Left hindlimb (tissue), 1 donor: ENCODE measurements at regions not wholly inside any gene's neighbourhood (a gene's known extent, or its start where the extent isn't known, plus 50 kb on each side); places are given as distances from the start of the nearest gene placed in this dataset.

ENCODE experiments used
- DNase-seq: peaks from one replicate; pipeline ENCODE4 v3.0.0-alpha.2; 2018

DNA sequence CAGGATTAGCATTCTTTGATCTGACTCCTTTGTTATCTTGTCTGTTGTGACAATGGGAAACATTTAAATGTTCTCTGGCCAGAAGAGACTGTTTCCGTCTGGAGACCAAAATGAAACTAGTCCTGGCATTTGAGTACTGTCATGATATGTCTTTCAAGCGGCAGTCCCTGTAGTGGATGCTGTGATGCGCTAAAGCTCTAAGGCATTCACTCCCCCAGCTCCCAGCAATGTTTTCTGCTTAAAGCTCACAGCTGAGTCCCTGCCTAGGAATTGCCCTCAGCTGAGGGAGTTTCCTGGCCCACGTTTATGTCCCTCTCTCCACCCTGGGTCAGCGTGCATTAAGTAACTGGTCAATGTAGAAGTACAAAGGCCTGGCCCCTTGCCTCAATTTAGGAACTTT is 109.4 kb downstream of the UCHL5 start:
- DNase-seq = no peak

GRCh38 chr1:192950926-192951325 is 108.2 kb downstream of the UCHL5 start:
- no peak for DNase-seq

- DNase-seq = no peak
Measured at GRCh38 chr1:192951691-192952460, 107.3 kb downstream of the UCHL5 start.

DNA sequence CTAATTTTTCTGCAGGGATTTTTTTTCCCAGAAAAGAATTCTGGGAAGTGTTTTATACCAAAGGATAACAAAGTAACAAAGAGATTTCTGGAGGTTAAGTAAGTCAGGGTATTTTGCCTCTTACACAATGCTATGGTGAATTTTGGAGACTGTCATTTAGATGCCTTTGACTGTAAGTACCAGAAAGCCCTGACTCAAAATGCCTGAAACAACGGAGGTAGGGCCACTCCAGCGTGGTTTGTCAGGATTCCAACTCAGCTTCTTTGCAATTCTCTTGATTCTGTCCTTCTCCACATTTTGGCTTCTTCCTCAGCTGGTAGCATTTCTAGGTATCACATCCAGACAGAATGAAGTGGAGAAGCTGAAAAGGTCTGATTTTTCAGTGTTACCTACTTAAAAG is 106.5 kb downstream of the UCHL5 start:
- DNase-seq = no peak

DNA sequence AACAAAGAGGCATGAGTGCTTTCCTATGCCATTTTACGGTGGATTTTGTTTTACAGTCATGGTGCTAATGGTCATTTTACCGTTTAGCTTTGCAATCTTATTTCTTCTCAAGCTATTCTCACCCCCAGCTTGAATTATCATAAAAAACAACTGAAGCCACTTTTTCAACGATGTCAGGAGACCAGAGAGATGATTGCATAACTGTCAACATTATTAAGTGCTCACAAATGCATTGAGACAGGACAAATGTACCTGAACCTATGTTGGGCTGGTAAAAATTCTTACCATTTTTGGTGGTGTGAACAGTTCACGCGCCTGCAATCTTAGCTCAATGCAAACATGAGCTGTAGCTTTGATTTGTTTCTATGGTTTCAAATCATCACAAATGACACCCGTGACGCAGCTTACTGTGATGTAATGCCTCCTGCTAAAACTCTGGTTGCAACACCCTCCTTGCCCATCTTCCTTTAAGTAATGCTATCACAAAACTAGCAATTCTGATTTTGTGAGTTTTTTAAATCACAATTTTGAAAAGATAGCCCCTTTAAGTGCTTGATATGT is 104.4 kb downstream of the UCHL5 start:
- peak; percentile 27 for DNase-seq

- no peak for DNase-seq
Measured at GRCh38 chr1:192958350-192958749, 100.8 kb downstream of the UCHL5 start.

DNA sequence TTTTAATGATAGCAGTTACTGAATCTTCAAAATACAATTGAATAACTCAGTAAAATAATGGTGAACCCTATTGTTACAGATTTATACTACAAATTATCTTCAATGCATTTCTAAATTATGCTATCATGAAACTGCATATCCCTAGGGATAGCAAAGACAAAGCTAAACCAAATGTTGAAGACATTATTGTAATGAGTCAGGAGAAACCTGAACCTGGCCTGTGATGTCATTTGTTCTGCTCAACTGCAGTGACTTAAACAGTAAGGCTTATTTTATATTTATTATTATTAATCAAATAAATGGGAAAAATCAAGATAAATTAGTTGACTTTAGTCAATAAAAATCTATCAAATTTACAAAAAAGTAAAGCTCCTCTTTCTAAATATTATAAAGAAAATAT is 100.3 kb downstream of the UCHL5 start:
- DNase-seq = no peak

DNA sequence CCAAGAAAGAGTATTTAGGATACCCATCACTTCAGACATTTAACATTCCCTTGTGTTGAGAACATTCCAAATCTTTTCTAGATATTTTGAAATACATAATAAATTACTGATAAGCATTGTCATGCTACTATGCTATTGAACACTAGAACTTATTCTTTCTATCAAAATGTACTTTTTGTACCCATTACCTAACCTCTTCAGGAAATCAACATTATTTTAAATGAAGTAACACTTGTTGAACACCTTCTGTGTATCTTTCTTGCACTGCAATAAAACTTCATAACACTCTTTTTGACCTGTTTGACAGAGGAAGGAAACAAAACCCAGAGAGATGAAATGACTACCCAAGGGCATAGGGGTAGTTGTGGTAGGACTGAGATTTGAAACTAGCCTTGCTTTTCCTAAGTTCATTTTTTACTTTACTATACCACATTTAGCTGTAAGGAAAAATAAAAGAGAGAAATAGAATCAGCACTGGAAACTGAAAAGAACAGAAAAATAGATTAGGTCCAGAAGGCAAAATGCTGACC is 99.4 kb downstream of the UCHL5 start:
- no peak for DNase-seq
